HG03571 (cell line): ENCODE measurements at regions not wholly inside any gene's neighbourhood (a gene's known extent, or its start where the extent isn't known, plus 50 kb on each side); places are given as distances from the start of the nearest gene placed in this dataset.

Experiments used
- ATAC-seq: cut with Tn5 transposase; IDR thresholded peaks from one replicate; pipeline ENCODE4 v1.9.1; 2021; ENCODE audit not compliant: unreplicated experiment

GRCh38 chr3:189041482-189042090 lies 130.2 kb upstream of the TPRG1 start:
- peak; percentile 94 for ATAC-seq

- no peak for ATAC-seq
Observed at GRCh38 chr3:189042832-189043231, 128.9 kb upstream of the TPRG1 start.

GRCh38 chr3:189049458-189050236 lies 122.1 kb upstream of the TPRG1 start:
- ATAC-seq = no peak

GRCh38 chr3:189053322-189053721 lies 118.4 kb upstream of the TPRG1 start:
- no peak for ATAC-seq

- no peak for ATAC-seq
Observed at GRCh38 chr3:189056646-189057335, 115.0 kb upstream of the TPRG1 start.

GRCh38 chr3:189057369-189057768 lies 114.4 kb upstream of the TPRG1 start:
- no peak for ATAC-seq

GRCh38 chr3:189058071-189058470 lies 113.7 kb upstream of the TPRG1 start:
- ATAC-seq = no peak

- ATAC-seq = no peak
Observed at GRCh38 chr3:189070965-189071364, 100.8 kb upstream of the TPRG1 start.

GRCh38 chr3:189071446-189071845 lies 100.3 kb upstream of the TPRG1 start:
- no peak for ATAC-seq

GRCh38 chr3:189076449-189076848 lies 95.3 kb upstream of the TPRG1 start:
- no peak for ATAC-seq

GRCh38 chr3:189080745-189081144 lies 91.0 kb upstream of the TPRG1 start:
- no peak for ATAC-seq

GRCh38 chr3:189082666-189083427 lies 88.9 kb upstream of the TPRG1 start:
- ATAC-seq = no peak

- ATAC-seq = no peak
Observed at GRCh38 chr3:189084620-189085019, 87.2 kb upstream of the TPRG1 start.

- no peak for ATAC-seq
Observed at GRCh38 chr3:189092547-189092946, 79.2 kb upstream of the TPRG1 start.

GRCh38 chr3:189094539-189094938 lies 77.2 kb upstream of the TPRG1 start:
- no peak for ATAC-seq

- no peak for ATAC-seq
Observed at GRCh38 chr3:189096092-189096491, 75.7 kb upstream of the TPRG1 start.

GRCh38 chr3:189099031-189099471 lies 72.7 kb upstream of the TPRG1 start:
- no peak for ATAC-seq

- no peak for ATAC-seq
Observed at GRCh38 chr3:189099505-189100290, 72.1 kb upstream of the TPRG1 start.

- no peak for ATAC-seq
Observed at GRCh38 chr3:189100866-189101265, 70.9 kb upstream of the TPRG1 start.

GRCh38 chr3:189101594-189101993 lies 70.2 kb upstream of the TPRG1 start:
- ATAC-seq = no peak
